ENCODE measurements at regions not wholly inside any gene's neighbourhood (a gene's known extent, or its start where the extent isn't known, plus 50 kb on each side); places are given as distances from the start of the nearest gene placed in this dataset.
"Not testable (repeated sequence)": the region's sequence is repeated elsewhere in the genome, so short reads cannot be mapped to it uniquely, and the experiment has no call there.

- no peak for DNase-seq (ENCODE audit: low read depth)
Measured at GRCh38 chr2:185510060-185510459, 228.5 kb upstream of the FSIP2 start.

GRCh38 chr2:185511925-185512324 lies 226.7 kb upstream of the FSIP2 start:
- no peak for DNase-seq (ENCODE audit: low read depth)

- DNase-seq (ENCODE audit: low read depth), result no peak
Measured at GRCh38 chr2:185522472-185522871, 216.1 kb upstream of the FSIP2 start.

GRCh38 chr2:185524242-185524641 lies 214.4 kb upstream of the FSIP2 start:
- DNase-seq (ENCODE audit: low read depth), result not testable (repeated sequence)

- DNase-seq (ENCODE audit: low read depth), result no peak
Measured at GRCh38 chr2:185526161-185526560, 212.4 kb upstream of the FSIP2 start.

GRCh38 chr2:185531721-185532120 lies 206.9 kb upstream of the FSIP2 start:
- DNase-seq (ENCODE audit: low read depth), result no peak

- no peak for DNase-seq (ENCODE audit: low read depth)
Measured at GRCh38 chr2:185537689-185538088, 200.9 kb upstream of the FSIP2 start.

- DNase-seq (ENCODE audit: low read depth), result no peak
Measured at GRCh38 chr2:185567196-185567595, 171.4 kb upstream of the FSIP2 start.

- DNase-seq (ENCODE audit: low read depth), result no peak
Measured at GRCh38 chr2:185567940-185568339, 170.7 kb upstream of the FSIP2 start.

- no peak for DNase-seq (ENCODE audit: low read depth)
Measured at GRCh38 chr2:185578322-185578721, 160.3 kb upstream of the FSIP2 start.

- DNase-seq (ENCODE audit: low read depth), result peak; percentile 85
Measured at GRCh38 chr2:185583058-185583816, 155.4 kb upstream of the FSIP2 start.

- DNase-seq (ENCODE audit: low read depth), result not testable (repeated sequence)
Measured at GRCh38 chr2:185585165-185585564, 153.4 kb upstream of the FSIP2 start.

- DNase-seq (ENCODE audit: low read depth), result not testable (repeated sequence)
Measured at GRCh38 chr2:185591276-185591675, 147.3 kb upstream of the FSIP2 start.

GRCh38 chr2:185607945-185608344 lies 130.7 kb upstream of the FSIP2 start:
- DNase-seq (ENCODE audit: low read depth), result no peak

GRCh38 chr2:185608799-185609198 lies 129.8 kb upstream of the FSIP2 start:
- no peak for DNase-seq (ENCODE audit: low read depth)

- DNase-seq (ENCODE audit: low read depth), result no peak
Measured at GRCh38 chr2:185610301-185610700, 128.3 kb upstream of the FSIP2 start.

- DNase-seq (ENCODE audit: low read depth), result peak; percentile 71
Measured at GRCh38 chr2:185618625-185619024, 120.0 kb upstream of the FSIP2 start.

GRCh38 chr2:185625604-185626003 lies 113.0 kb upstream of the FSIP2 start:
- no peak for DNase-seq (ENCODE audit: low read depth)

GRCh38 chr2:185628985-185629384 lies 109.6 kb upstream of the FSIP2 start:
- DNase-seq (ENCODE audit: low read depth), result no peak

GRCh38 chr2:185633621-185634020 lies 105.0 kb upstream of the FSIP2 start:
- no peak for DNase-seq (ENCODE audit: low read depth)

- DNase-seq (ENCODE audit: low read depth), result no peak
Measured at GRCh38 chr2:185638771-185639170, 99.8 kb upstream of the FSIP2 start.

- no peak for DNase-seq (ENCODE audit: low read depth)
Measured at GRCh38 chr2:185640588-185640987, 98.0 kb upstream of the FSIP2 start.

GRCh38 chr2:185643434-185643833 lies 95.2 kb upstream of the FSIP2 start:
- DNase-seq (ENCODE audit: low read depth), result no peak

- no peak for DNase-seq (ENCODE audit: low read depth)
Measured at GRCh38 chr2:185644828-185645227, 93.8 kb upstream of the FSIP2 start.

All from HS-27A (cell line).